ENCODE measurements at regions not wholly inside any gene's neighbourhood (a gene's known extent, or its start where the extent isn't known, plus 50 kb on each side); places are given as distances from the start of the nearest gene placed in this dataset.

DNA sequence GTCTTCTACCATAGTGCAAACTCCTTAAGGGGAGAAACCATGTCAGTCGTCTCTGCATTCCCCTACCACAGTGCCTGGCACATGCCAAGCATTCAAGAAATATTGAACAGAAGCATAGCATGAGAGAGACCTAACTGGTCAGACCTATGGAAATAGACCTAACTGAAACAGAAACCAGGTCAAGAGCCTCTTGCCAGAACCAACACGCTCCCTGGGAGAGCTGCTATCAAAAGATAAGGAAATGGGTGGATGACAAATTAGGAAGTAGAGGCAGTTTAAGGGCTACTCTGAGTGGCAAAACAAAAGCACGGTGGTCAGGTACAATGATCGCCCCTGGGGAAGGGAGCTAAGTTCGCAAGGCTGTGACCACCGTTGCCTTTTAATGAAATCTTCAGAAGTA, 66.0 kb upstream of the SMIM15 start:
- TF ChIP-seq, protein P1, sequence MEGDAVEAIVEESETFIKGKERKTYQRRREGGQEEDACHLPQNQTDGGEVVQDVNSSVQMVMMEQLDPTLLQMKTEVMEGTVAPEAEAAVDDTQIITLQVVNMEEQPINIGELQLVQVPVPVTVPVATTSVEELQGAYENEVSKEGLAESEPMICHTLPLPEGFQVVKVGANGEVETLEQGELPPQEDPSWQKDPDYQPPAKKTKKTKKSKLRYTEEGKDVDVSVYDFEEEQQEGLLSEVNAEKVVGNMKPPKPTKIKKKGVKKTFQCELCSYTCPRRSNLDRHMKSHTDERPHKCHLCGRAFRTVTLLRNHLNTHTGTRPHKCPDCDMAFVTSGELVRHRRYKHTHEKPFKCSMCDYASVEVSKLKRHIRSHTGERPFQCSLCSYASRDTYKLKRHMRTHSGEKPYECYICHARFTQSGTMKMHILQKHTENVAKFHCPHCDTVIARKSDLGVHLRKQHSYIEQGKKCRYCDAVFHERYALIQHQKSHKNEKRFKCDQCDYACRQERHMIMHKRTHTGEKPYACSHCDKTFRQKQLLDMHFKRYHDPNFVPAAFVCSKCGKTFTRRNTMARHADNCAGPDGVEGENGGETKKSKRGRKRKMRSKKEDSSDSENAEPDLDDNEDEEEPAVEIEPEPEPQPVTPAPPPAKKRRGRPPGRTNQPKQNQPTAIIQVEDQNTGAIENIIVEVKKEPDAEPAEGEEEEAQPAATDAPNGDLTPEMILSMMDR (IDR thresholded peaks at IDR 0.05; ENCODE audit: low read depth, low read length) = no peak
- TF ChIP-seq POLR2A (IDR thresholded peaks at IDR 0.05; ENCODE audit: extremely low read depth, insufficient read length) = no peak
- TF ChIP-seq, protein P2, sequence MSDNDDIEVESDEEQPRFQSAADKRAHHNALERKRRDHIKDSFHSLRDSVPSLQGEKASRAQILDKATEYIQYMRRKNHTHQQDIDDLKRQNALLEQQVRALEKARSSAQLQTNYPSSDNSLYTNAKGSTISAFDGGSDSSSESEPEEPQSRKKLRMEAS (IDR thresholded peaks at IDR 0.05; ENCODE audit: low read depth, low read length) = no peak
- no peak for TF ChIP-seq MYC (IDR thresholded peaks at IDR 0.05; ENCODE audit: low read depth, low read length)
